OCI-LY1 (cell line): ENCODE measurements at regions not wholly inside any gene's neighbourhood (a gene's known extent, or its start where the extent isn't known, plus 50 kb on each side); places are given as distances from the start of the nearest gene placed in this dataset.

Source experiments
- CTCF ChIP-seq: fragments of 200-600 bp; sonication (generic), shearing (Covaris generic); IDR thresholded peaks from 2 replicates; pipeline ENCODE4 v1.5.1; 2017; ENCODE audit warnings: mild to moderate bottlenecking, antibody characterized with exemption, low read length, moderate library complexity, mixed read lengths
- EZH2 ChIP-seq: fragments of 200-600 bp; sonication (generic), shearing (Covaris generic); IDR thresholded peaks from 2 replicates; pipeline ENCODE4 v1.8.0; 2017; ENCODE audit warnings: borderline replicate concordance, mixed run types, mild to moderate bottlenecking, antibody characterized with exemption, low read length, moderate library complexity, mixed read lengths

GRCh38 chr3:16085884-16086608 lies 88.4 kb upstream of the GALNT15 start:
- TF ChIP-seq CTCF, result no peak
- TF ChIP-seq EZH2, result no peak
